Stimulated activated CD4-positive, alpha-beta T cell treated with anti-CD3 and anti-CD28 coated beads, Interleukin-15, amount 100 ng/mL, for 48 hours (primary cell): ENCODE measurements at regions not wholly inside any gene's neighbourhood (a gene's known extent, or its start where the extent isn't known, plus 50 kb on each side); places are given as distances from the start of the nearest gene placed in this dataset.
A peak's percentile ranks its signal among the peaks of the same experiment; 100 is the strongest.

ENCODE experiments used
- DNase-seq, 2 donors: peaks; one replicate each; pipeline ENCODE4 v3.0.0-alpha.2; 2020; ENCODE audit warnings: low read depth in 2 of 2

GRCh38 chrX:51437521-51437920, 58.9 kb downstream of the NUDT11 start:
- DNase-seq: no peak

GRCh38 chrX:51435101-51435500, 61.3 kb downstream of the NUDT11 start:
- no peak for DNase-seq

- DNase-seq: no peak
Measured at GRCh38 chrX:51421972-51422597, 74.3 kb downstream of the NUDT11 start.

GRCh38 chrX:51420610-51421009, 75.8 kb downstream of the NUDT11 start:
- DNase-seq: peak in 1 of 2 donors; percentile 8

- no peak for DNase-seq
Measured at GRCh38 chrX:51408462-51408861, 75.8 kb downstream of the NUDT10 start.

GRCh38 chrX:51407520-51408409, 75.1 kb downstream of the NUDT10 start:
- no peak for DNase-seq

GRCh38 chrX:51406688-51407519, 74.3 kb downstream of the NUDT10 start:
- no peak for DNase-seq

GRCh38 chrX:51404445-51404844, 71.8 kb downstream of the NUDT10 start:
- DNase-seq: no peak

GRCh38 chrX:51395810-51396728, 63.4 kb downstream of the NUDT10 start:
- peak; percentile 33 to 39 for DNase-seq

GRCh38 chrX:51395480-51395809, 62.8 kb downstream of the NUDT10 start:
- no peak for DNase-seq
